Right ventricle myocardium superior (tissue), 1 donor: ENCODE measurements at regions not wholly inside any gene's neighbourhood (a gene's known extent, or its start where the extent isn't known, plus 50 kb on each side); places are given as distances from the start of the nearest gene placed in this dataset.
A peak's percentile ranks its signal among the peaks of the same experiment; 100 is the strongest.

ENCODE experiments used
- ATAC-seq: fragments of 200-7000 bp; cut with Tn5 transposase; one replicate; pipeline ENCODE4 v1.9.1; 2020; ENCODE audit warnings: mild to moderate bottlenecking; ENCODE audit not compliant: poor library complexity
- DNase-seq: peaks from one replicate; pipeline ENCODE4 v3.0.0-alpha.2; 2020
- intact Hi-C: fragments of 100-400 bp; cut with DNase I; formaldehyde crosslinking; loops from one replicate; pipeline ENCODE4 v1.11.2; 2022
- donor health status: DM: no; HTN: yes; CAD: no; lungs with severe emphysema.

DNA sequence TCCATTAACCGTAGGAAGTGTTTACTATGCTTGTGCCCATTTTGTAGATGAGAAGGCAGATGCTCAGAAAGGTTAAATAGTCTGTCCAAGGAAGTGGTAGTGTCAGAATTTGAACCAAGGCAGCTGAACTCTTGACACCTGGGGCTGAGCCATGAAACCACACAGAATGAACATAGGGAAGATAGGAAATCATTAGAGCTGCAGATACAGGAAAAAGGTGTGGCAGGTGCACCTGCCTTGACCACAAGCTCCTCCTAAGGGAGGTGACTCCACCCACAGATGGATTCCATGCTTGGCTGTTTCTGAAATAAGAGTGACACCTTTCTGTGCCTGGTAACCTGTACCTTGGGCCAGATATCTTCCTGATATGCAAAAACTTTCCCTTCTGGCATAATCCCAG lies 69.9 kb upstream of the IGSF21 start:
- intact Hi-C loops = no loop called here

DNA sequence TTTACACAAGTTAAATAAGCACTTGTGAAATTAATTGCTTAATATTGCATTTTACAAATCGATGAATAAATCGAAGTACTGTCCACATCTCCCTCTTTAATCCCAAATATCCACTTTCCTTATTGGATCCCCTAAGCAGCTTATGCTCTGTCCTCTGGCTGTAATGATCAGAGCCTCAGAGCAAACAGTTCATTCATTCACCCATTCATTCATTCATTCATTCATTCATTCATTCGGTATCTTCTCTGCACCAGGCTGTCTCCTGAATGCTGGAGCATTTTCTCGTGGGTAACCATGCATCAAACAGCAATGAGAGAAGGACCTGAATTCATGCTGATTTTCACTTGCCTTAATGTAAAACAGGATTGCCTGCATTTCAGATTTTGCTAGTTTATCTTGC lies 69.5 kb upstream of the IGSF21 start:
- DNase-seq (no peak), ATAC-seq (no peak)
- intact Hi-C loops = no loop called here

More for the DNA sequence above, 69.9 kb upstream of the IGSF21 start:
- no peak for DNase-seq
- no peak for ATAC-seq

DNA sequence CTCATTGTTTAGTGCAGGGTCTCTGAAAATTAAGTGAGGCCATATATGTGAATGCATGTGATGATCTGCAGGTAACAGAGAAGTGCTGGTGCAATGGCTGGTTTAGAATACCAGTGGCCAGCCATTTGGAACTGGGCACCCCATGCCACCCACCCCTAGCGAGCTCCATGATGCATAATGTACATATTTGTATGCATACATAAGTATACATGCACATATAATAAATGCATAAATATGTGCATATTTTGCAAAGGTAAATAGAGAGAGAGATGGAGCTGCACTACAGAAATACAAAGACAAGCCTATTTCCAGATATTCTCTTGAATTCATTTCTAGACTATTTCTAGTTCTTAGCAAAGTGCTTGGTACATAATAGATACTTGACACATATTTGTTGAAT lies 68.5 kb upstream of the IGSF21 start:
- ATAC-seq (no peak), DNase-seq (no peak)
- intact Hi-C loops = no loop called here

DNA sequence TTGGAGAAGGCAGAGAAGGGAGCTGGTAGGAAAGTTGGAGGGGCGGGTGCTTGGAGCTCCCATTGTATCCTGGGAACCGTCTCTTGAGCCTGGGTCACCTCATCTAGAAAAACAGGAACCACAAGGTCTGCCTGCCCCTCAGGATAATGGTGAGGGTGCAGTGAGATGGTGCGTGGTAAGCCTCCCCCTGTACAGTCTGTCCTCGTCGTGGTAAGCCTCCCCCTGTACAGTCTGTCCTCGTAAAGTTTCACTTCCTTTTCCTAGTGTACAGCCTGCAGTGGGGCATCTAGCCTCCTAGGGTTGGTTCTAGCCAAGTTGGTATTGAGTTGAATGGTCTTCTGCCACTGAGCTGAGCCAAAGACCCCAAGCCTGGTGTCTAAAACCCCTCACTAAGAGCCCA lies 66.5 kb upstream of the IGSF21 start:
- ATAC-seq (peak; percentile 57), DNase-seq (no peak)
- intact Hi-C loops = no loop called here

DNA sequence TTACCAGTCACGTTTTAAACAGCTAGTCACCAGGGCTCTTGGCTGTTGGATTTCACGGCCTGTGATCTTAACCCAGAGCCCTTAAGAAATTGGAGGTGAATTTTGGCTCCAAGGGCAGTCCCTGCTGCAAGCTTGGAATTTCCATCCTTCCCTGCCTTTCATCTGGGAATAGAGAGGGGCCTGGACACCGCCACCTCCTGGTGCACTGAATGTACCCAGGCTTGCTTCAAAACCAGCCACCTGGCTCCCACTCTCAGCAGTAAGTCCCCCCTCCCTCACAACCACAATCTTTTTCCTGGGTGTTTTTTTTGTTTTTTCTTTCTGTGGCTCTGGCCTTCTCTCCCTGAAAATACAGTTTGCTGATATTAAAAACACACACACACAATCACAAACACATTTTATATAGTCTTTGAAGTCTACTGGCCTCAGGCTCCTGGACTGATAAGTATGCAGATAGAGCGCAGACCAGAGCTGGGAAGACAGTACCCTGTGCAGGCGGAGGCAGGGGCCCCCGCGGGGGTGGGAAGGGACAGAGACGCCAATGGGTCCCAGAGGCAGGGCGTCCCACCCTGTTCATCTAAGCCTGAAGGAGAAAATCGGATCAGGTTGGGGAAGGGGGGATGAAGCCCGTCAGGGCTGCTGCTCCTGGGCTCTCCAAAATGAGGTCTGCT lies 65.8 kb upstream of the IGSF21 start:
- no peak for ATAC-seq
- no peak for DNase-seq
- intact Hi-C loops = no loop called here

DNA sequence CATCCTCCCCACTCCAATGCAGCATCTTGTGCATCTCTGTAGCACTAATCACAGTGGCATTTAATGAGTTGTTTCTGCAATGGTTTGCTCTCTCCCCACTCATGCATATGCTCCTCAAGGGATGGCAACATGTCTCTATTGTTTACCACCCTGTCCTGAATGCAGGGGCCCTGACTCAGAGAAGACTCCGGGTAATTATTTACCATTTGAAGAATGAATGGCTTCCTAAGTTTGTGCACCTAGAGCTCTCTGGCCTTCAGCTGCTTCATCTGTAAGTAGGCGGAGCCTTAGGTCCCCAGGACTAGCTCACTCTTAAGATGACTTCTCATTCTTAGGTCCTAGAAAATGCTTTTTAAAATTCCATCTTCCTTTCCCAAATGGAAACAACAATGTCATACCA lies 63.7 kb upstream of the IGSF21 start:
- no peak for ATAC-seq
- intact Hi-C loops = no loop called here
- DNase-seq = no peak

DNA sequence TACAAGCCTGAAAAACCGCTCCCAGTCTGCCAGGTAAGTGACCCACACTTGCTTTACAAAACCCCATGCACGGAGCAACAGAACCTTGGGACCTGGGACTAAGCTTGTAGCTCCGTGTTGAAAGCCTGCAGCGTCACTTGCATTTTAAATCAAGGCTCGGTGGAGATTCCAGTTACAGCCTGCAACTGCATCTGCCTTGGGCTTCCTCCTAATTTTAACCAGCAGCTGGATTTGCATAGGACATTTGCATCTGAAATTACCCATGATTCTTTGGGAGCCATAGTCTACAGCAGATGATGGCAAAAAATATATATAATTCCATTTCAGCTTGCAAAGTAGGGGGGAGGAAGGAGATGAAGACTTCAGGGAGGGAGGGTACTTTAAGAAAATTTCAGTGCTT lies 62.4 kb upstream of the IGSF21 start:
- ATAC-seq (no peak), DNase-seq (no peak)
- intact Hi-C loops = no loop called here

DNA sequence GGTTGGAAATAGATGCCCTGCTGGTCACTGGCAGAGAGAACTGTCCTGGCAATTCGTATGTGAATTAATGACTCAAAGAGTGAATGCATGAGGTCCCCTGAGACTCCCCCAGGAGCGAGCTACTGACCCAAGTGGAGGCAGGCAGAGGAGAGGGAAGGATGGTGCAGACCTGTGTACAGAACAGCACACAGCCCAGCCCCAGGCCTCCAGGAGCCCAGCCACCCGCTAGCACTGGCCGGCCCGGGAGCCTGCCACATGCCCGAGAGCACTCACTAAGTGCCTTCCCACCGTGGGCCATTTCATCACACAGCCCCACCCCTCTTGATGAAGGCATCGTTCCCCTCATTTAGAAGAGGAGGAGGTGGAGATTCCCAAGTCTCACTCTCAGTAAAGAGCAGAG lies 62.0 kb upstream of the IGSF21 start:
- no peak for ATAC-seq
- DNase-seq = no peak
- intact Hi-C loops = no loop called here

DNA sequence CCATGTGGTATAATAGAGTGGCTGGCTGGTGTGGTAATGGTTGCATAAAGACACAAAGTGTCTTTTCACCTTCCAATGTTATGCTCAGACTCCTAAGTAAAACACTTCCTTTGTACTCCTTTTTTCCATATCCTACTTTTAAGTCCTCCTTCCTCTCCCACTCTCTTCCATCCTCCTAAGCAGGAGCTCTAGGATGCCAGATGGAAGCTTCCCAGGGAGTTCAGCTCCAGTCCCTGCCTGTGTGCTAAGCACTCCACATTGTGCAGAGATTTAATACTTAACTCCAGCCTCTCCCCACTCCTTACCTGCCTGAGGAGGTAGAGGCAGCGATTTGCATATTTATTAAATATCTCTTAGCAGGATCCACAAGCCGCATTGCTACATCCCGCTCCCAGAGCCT lies 60.5 kb upstream of the IGSF21 start:
- ATAC-seq = no peak
- intact Hi-C loops = no loop called here
- DNase-seq = no peak

DNA sequence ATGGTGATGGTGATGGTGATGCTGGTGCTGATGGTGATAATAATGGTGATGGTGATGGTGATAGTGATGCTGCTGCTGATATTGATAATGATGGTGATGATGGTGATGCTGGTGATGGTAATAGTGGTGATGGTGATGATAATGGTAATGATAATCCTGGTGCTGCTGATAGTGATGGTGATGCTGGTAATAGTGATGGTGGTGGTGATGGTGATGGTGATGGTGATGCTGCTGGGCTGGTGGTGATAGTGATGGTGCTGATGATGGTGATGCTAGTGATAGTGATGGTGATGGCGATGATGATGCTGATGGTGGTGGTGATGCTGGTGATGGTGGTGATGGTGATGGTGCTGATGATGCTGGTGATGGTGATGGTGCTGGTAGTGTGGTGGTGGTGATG lies 58.4 kb upstream of the IGSF21 start:
- intact Hi-C loops = no loop called here
- DNase-seq (no peak), ATAC-seq (no peak)

DNA sequence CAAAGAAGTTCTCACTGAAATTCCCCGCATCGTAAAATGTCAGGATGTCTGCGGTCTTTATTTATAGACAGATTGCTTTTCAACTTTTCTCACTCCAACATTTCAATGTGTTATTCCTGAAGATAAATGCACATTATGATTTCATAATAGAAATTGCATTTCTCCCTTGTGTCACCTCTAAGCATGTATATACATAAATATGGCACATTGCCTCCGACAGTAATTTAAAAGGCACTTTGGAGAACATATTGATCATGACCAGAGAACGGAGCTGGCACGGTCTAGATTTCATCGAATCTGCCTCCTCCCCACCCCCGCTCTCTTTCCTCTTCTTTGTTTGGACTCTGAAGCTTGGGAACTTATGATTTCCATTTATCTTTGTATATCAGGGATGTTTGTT lies 54.9 kb upstream of the IGSF21 start:
- ATAC-seq = no peak
- DNase-seq = no peak
- intact Hi-C loops = no loop called here

DNA sequence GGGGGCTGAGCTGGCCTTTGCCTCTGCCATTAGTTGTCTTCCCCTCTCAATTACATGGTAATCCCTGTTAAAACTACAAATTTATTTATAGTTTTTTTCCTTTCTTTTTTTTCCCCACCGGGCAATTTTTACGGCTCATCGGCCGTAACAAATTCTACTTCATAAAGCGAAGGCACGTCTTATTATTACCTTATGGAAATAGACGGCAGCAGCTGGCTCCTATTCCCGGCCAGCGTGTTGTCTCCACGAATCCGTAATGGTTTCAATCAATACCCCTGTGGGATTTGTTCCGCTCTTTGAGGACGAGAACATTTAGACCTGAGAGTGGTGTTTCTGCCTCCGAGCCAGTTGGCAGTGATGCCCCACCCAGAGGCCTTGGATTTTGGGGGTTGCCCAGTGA lies 52.4 kb upstream of the IGSF21 start:
- intact Hi-C loops = no loop called here
- DNase-seq (no peak), ATAC-seq (no peak)

DNA sequence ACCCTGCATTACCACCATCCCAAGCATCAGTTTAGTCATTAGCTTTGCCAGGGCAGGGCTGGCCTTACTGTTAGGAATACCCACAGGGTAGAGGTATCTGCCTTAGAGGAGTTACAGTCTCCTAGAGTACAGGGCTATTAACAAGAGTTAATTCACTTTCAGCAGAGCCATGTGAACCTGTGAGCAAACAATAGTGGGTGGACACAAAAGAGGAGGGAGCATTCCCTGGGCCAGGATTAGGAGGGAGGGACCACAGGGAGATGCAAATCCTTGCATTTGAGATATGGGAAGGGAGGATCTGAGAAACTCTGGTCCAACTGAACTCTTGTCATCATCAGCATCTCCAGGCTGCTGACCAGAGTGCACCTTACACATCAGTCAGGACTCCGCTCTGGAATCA lies 51.1 kb upstream of the IGSF21 start:
- intact Hi-C loops = no loop called here
- no peak for ATAC-seq
- no peak for DNase-seq

DNA sequence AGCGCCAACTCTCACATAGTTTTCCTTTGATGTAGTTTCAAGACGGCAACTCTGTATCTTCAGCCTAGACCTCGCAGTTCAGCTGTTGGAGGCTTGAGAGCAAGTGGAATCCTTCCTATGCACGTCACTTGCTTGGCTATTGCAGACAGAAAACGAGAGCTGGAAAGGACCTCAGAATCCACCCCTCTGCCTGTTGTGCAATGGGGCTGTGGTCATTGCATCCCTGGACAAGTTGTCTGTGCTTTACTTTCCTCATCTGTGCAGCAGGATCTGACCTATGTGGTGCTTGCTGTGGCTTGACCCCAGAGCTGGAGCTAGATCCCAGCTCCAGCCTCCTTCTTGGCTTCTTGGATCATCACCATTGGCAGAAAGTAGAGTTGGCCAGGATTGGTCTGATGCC lies 50.0 kb upstream of the IGSF21 start:
- ATAC-seq (no peak), DNase-seq (no peak)
- intact Hi-C loops = no loop called here
